OCI-LY7 (cell line): ENCODE measurements at regions not wholly inside any gene's neighbourhood (a gene's known extent, or its start where the extent isn't known, plus 50 kb on each side); places are given as distances from the start of the nearest gene placed in this dataset.

Experiments
- EZH2phosphoT487 ChIP-seq: fragments of 200-600 bp; sonication (generic); IDR thresholded peaks from 2 replicates; pipeline ENCODE4 v1.6.1; 2018; ENCODE audit warnings: low read depth, borderline replicate concordance, mild to moderate bottlenecking, mixed run types, antibody characterized with exemption, low read length, moderate library complexity, mixed read lengths
- TF ChIP-seq, protein P1 (sequence below): fragments of 200-600 bp; sonication (generic); conservative IDR thresholded peaks from 2 replicates; pipeline ENCODE4 v1.5.1; 2014; ENCODE audit warnings: mild to moderate bottlenecking, antibody characterized with exemption, low read length, moderate library complexity, mixed read lengths

- TF ChIP-seq, protein P1, sequence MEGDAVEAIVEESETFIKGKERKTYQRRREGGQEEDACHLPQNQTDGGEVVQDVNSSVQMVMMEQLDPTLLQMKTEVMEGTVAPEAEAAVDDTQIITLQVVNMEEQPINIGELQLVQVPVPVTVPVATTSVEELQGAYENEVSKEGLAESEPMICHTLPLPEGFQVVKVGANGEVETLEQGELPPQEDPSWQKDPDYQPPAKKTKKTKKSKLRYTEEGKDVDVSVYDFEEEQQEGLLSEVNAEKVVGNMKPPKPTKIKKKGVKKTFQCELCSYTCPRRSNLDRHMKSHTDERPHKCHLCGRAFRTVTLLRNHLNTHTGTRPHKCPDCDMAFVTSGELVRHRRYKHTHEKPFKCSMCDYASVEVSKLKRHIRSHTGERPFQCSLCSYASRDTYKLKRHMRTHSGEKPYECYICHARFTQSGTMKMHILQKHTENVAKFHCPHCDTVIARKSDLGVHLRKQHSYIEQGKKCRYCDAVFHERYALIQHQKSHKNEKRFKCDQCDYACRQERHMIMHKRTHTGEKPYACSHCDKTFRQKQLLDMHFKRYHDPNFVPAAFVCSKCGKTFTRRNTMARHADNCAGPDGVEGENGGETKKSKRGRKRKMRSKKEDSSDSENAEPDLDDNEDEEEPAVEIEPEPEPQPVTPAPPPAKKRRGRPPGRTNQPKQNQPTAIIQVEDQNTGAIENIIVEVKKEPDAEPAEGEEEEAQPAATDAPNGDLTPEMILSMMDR = no peak
- no peak for TF ChIP-seq EZH2phosphoT487
Observed at GRCh38 chr12:118512669-118513068, 136.3 kb downstream of the SUDS3 start.
